ENCODE measurements at regions not wholly inside any gene's neighbourhood (a gene's known extent, or its start where the extent isn't known, plus 50 kb on each side); places are given as distances from the start of the nearest gene placed in this dataset.

GRCh38 chr4:42786350-42787078 lies 106.0 kb upstream of the GRXCR1 start:
- H3K9me3 ChIP-seq = no peaks in the 10 kb centered on the region
- H3K27me3 ChIP-seq = no peaks in the 10 kb centered on the region
- H3K36me3 ChIP-seq = no peaks in the 10 kb centered on the region
- no peak overlapping the region for H3K27ac ChIP-seq
- no peaks in the 10 kb centered on the region for H3K4me1 ChIP-seq (ENCODE audit: control insufficient read depth in 1 of 2, insufficient read depth in 1 of 2, low read depth in 1 of 2, low read length in 1 of 2)
- no peak overlapping the region for H3K4me3 ChIP-seq (ENCODE audit: low read depth in 1 of 2, low read length in 1 of 2)
- TF ChIP-seq, protein P1, sequence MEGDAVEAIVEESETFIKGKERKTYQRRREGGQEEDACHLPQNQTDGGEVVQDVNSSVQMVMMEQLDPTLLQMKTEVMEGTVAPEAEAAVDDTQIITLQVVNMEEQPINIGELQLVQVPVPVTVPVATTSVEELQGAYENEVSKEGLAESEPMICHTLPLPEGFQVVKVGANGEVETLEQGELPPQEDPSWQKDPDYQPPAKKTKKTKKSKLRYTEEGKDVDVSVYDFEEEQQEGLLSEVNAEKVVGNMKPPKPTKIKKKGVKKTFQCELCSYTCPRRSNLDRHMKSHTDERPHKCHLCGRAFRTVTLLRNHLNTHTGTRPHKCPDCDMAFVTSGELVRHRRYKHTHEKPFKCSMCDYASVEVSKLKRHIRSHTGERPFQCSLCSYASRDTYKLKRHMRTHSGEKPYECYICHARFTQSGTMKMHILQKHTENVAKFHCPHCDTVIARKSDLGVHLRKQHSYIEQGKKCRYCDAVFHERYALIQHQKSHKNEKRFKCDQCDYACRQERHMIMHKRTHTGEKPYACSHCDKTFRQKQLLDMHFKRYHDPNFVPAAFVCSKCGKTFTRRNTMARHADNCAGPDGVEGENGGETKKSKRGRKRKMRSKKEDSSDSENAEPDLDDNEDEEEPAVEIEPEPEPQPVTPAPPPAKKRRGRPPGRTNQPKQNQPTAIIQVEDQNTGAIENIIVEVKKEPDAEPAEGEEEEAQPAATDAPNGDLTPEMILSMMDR (IDR thresholded peaks at IDR 0.05) = no peak

DNA sequence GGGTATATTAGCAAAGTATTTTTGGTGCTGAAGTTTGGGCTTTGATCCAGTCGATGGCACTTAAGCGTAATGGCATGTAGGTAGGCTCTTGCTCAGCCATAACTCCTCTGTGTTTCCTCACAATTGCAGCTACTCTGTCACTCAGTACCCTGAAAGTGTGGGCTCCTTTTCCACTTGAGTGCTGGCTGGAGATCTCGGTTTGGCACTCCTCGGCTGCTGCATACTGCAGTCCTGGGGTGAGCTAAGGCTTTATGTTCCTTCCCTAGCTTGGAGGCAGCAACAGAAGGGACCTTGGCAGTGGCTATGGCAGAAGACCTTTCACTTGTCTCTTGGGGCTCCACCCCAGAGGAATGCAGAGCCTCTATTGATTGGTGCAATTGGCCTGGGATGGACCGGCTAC lies 106.7 kb upstream of the GRXCR1 start:
- Histone ChIP-seq H3K4me3 (ENCODE audit: low read depth in 1 of 2, low read length in 1 of 2) (no peak overlapping the region), H3K36me3 (no peaks in the 10 kb centered on the region), H3K27ac (no peak overlapping the region), H3K4me1 (ENCODE audit: control insufficient read depth in 1 of 2, insufficient read depth in 1 of 2, low read depth in 1 of 2, low read length in 1 of 2) (no peaks in the 10 kb centered on the region), H3K27me3 (no peaks in the 10 kb centered on the region), H3K9me3 (no peaks in the 10 kb centered on the region)
- TF ChIP-seq, protein P1 (IDR thresholded peaks at IDR 0.05) = no peak

DNA sequence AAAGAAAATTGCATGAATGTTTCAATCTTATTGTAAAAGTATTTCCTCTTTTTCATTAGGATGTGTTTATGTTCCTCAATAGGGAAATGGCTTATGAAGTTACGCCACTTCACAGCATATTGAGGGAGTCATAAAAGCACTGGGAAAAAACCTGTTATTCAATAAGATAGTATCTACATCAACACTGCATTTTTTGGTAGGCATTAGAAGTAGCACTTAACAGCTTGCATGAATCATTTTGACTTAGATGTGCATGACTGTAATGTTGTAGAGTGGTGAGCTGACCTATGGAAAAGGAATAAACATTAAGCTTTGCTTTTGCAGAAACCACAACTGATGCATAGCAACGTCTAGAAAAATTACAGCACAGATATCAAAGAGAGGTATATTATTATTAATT lies 111.2 kb upstream of the GRXCR1 start:
- no peak overlapping the region for H3K27ac ChIP-seq
- H3K4me3 ChIP-seq (ENCODE audit: low read depth in 1 of 2, low read length in 1 of 2) = no peak overlapping the region
- H3K4me1 ChIP-seq (ENCODE audit: control insufficient read depth in 1 of 2, insufficient read depth in 1 of 2, low read depth in 1 of 2, low read length in 1 of 2) = no peaks in the 10 kb centered on the region
- peaks cover 2% of the 10 kb centered on the region for H3K27me3 ChIP-seq
- H3K36me3 ChIP-seq = no peaks in the 10 kb centered on the region
- TF ChIP-seq, protein P1 (IDR thresholded peaks at IDR 0.05) = no peak
- H3K9me3 ChIP-seq = no peaks in the 10 kb centered on the region

GRCh38 chr4:42778349-42778748 lies 114.2 kb upstream of the GRXCR1 start:
- peaks cover 3% of the 10 kb centered on the region for H3K27me3 ChIP-seq
- no peaks in the 10 kb centered on the region for H3K36me3 ChIP-seq
- H3K9me3 ChIP-seq = no peaks in the 10 kb centered on the region
- TF ChIP-seq, protein P1 (IDR thresholded peaks at IDR 0.05) = no peak
- no peaks in the 10 kb centered on the region for H3K4me1 ChIP-seq (ENCODE audit: control insufficient read depth in 1 of 2, insufficient read depth in 1 of 2, low read depth in 1 of 2, low read length in 1 of 2)
- no peak overlapping the region for H3K4me3 ChIP-seq (ENCODE audit: low read depth in 1 of 2, low read length in 1 of 2)
- no peak overlapping the region for H3K27ac ChIP-seq

- Histone ChIP-seq H3K4me1 (ENCODE audit: control insufficient read depth in 1 of 2, insufficient read depth in 1 of 2, low read depth in 1 of 2, low read length in 1 of 2) (no peaks in the 10 kb centered on the region), H3K9me3 (no peaks in the 10 kb centered on the region), H3K27me3 (no peaks in the 10 kb centered on the region), H3K27ac (no peak overlapping the region), H3K4me3 (ENCODE audit: low read depth in 1 of 2, low read length in 1 of 2) (no peak overlapping the region), H3K36me3 (no peaks in the 10 kb centered on the region)
- TF ChIP-seq, protein P1 (IDR thresholded peaks at IDR 0.05) = no peak
Measured at GRCh38 chr4:42768125-42768748, 111.3 kb upstream of the ATP8A1 start.
